ENCODE measurements at regions not wholly inside any gene's neighbourhood (a gene's known extent, or its start where the extent isn't known, plus 50 kb on each side); places are given as distances from the start of the nearest gene placed in this dataset.

DNA sequence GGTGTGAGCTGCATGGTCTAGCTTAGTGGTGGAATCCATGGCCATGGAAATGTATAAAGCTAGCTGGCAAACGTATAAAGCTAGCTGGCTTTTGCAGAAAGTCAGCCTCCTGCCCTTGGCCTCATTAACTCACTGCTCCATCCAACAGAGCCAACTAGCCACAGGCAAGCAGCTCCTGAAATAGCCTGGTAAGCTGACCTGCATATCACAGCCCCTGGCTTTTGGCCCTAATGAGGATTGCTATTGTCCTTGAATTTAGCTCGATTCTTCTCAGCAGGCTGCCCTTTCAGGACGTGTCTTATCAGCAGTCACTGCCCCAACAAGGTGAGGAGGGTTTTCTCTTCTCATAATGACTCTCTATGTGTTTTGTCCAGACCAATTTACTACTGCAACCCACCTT lies 446.8 kb downstream of the WDR72 start:
- TF ChIP-seq RAD21 (IDR thresholded peaks at IDR 0.05; ENCODE audit: low read length) (no peak), NFIC (IDR thresholded peaks at IDR 0.05; ENCODE audit: borderline replicate concordance) (no peak), GABPA (IDR thresholded peaks at IDR 0.05; ENCODE audit: low read depth) (no peak), EZH2phosphoT487 (IDR thresholded peaks at IDR 0.05; ENCODE audit: borderline replicate concordance, low read depth) (no peak), POLR2AphosphoS5 (IDR thresholded peaks at IDR 0.05; ENCODE audit: low read depth, low read length) (no peak), MXI1 (IDR thresholded peaks at IDR 0.05; ENCODE audit: low read depth, low read length) (no peak), MAX (IDR thresholded peaks at IDR 0.05; ENCODE audit: low read depth) (no peak)
- TF ChIP-seq, protein P1, sequence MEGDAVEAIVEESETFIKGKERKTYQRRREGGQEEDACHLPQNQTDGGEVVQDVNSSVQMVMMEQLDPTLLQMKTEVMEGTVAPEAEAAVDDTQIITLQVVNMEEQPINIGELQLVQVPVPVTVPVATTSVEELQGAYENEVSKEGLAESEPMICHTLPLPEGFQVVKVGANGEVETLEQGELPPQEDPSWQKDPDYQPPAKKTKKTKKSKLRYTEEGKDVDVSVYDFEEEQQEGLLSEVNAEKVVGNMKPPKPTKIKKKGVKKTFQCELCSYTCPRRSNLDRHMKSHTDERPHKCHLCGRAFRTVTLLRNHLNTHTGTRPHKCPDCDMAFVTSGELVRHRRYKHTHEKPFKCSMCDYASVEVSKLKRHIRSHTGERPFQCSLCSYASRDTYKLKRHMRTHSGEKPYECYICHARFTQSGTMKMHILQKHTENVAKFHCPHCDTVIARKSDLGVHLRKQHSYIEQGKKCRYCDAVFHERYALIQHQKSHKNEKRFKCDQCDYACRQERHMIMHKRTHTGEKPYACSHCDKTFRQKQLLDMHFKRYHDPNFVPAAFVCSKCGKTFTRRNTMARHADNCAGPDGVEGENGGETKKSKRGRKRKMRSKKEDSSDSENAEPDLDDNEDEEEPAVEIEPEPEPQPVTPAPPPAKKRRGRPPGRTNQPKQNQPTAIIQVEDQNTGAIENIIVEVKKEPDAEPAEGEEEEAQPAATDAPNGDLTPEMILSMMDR (IDR thresholded peaks at IDR 0.05), result no peak

Data from SK-N-SH (cell line).